B cell (primary cell): ENCODE measurements at regions not wholly inside any gene's neighbourhood (a gene's known extent, or its start where the extent isn't known, plus 50 kb on each side); places are given as distances from the start of the nearest gene placed in this dataset.

Experiments
- CTCF ChIP-seq: fragments of 200-600 bp; IDR thresholded peaks from one replicate; pipeline ENCODE4 v1.8.0; 2022; ENCODE audit warnings: antibody characterized with exemption, mild to moderate bottlenecking
- EZH2 ChIP-seq: IDR thresholded peaks from 2 replicates; pipeline ENCODE4 v1.6.1; 2012; ENCODE audit warnings: borderline replicate concordance, low read depth, mild to moderate bottlenecking, moderate library complexity, low read length; ENCODE audit not compliant: insufficient read depth, poor library complexity, severe bottlenecking

DNA sequence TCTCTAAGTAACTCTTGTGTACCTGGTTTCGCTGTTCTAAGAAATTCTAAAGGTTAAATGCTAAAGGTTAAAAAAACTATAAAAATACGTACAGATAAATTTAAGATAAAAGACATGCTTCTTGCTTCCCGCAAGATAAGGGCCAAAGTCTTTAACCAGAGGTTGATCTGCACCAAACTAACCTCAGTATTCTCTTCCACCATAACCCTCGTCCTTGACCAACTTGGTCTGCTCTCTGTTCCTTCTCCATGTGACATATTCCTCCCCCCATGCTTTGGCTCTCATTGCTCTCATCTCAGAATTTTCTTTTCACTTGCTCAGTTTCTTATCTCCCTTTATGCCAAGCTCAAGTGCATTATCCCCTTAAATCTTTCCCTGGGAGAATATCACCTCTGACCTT is 330.5 kb upstream of the ZFHX3 start:
- TF ChIP-seq CTCF (no peak), EZH2 (no peak)
